Panc1 (cell line): ENCODE measurements at regions not wholly inside any gene's neighbourhood (a gene's known extent, or its start where the extent isn't known, plus 50 kb on each side); places are given as distances from the start of the nearest gene placed in this dataset.
"Not testable (repeated sequence)": the region's sequence is repeated elsewhere in the genome, so short reads cannot be mapped to it uniquely, and the experiment has no call there.

Experiments
- ATAC-seq: fragments of 200-7000 bp; cut with Tn5 transposase; 2 replicates; pipeline ENCODE4 v1.9.1; 2020; ENCODE audit warnings: mild to moderate bottlenecking, moderate library complexity
- BruUV-seq: library from RNA; stranded (reverse); fragments of 400-500 nt; replicated peaks from 2 replicates; lab custom pipeline; 2021; lab: Mats Ljungman, UMichigan
- CTCF ChIA-PET: fragments of 300-600 bp; sonication (Branson Sonifier 250); formaldehyde crosslinking; loops from one replicate; lab custom pipeline; 2022; ENCODE audit warnings: antibody characterized with exemption; lab: Charles Lee
- POLR2A ChIA-PET: fragments of 300-600 bp; sonication (Branson Sonifier 250); formaldehyde crosslinking; loops from one replicate; lab custom pipeline; 2022; ENCODE audit warnings: antibody characterized with exemption; lab: Charles Lee
- DNase-seq: peaks from one replicate; pipeline ENCODE4 v3.0.0-alpha.2; 2010; ENCODE audit warnings: low read depth, low spot score
- H3K27ac ChIP-seq: 2 replicates; pipeline ENCODE4 v1.5.1; 2011; ENCODE audit warnings: mild to moderate bottlenecking, low read length, inconsistent platforms
- H3K27me3 ChIP-seq: fragments of 200-500 bp; sonication (Bioruptor generic); 2 replicates; pipeline ENCODE4 v1.6.0; 2014; ENCODE audit warnings: low read length, inconsistent platforms; ENCODE audit not compliant: control insufficient read depth, insufficient read depth
- H3K36me3 ChIP-seq: fragments of 200-500 bp; sonication (Bioruptor generic); 2 replicates; pipeline ENCODE4 v1.5.1; 2014; ENCODE audit warnings: inconsistent platforms, mild to moderate bottlenecking, low read length, moderate library complexity; ENCODE audit not compliant: control insufficient read depth, insufficient read depth
- H3K4me1 ChIP-seq: 2 replicates; pipeline ENCODE4 v1.5.1; 2011; ENCODE audit warnings: inconsistent platforms, mild to moderate bottlenecking, low read length, moderate library complexity; ENCODE audit not compliant: control insufficient read depth, insufficient read depth
- H3K4me3 ChIP-seq, 2 experiments: 2 replicates each; pipeline ENCODE4 v1.5.1; 2011 to 2012; ENCODE audit warnings: low read depth in 2 of 2, low read length in 2 of 2, mild to moderate bottlenecking in 2 of 2, inconsistent platforms in 1 of 2, moderate library complexity in 1 of 2
- H3K9me3 ChIP-seq: fragments of 200-500 bp; sonication (Bioruptor generic); 2 replicates; pipeline ENCODE4 v1.5.1; 2014; ENCODE audit warnings: low read depth, mild to moderate bottlenecking, inconsistent platforms, low read length, moderate library complexity; ENCODE audit not compliant: control insufficient read depth, insufficient read depth
- CTCF ChIP-seq: fragments of 450-650 bp; IDR thresholded peaks from 2 replicates; pipeline ENCODE4 v1.5.1; 2017; ENCODE audit warnings: mild to moderate bottlenecking
- POLR2AphosphoS5 ChIP-seq: IDR thresholded peaks from 2 replicates; pipeline ENCODE4 v1.6.1; 2012; ENCODE audit warnings: mild to moderate bottlenecking, low read depth, low read length, moderate library complexity
- REST ChIP-seq, 2 experiments: IDR thresholded peaks; 2 replicates each; pipeline ENCODE4 v1.6.1; 2011 to 2012; ENCODE audit warnings: low read depth in 2 of 2, control low read depth in 1 of 2, low read length in 1 of 2, mild to moderate bottlenecking in 1 of 2, moderate library complexity in 1 of 2; ENCODE audit not compliant: insufficient read depth in 1 of 2
- SIN3A ChIP-seq: IDR thresholded peaks from 2 replicates; pipeline ENCODE4 v1.6.1; 2012; ENCODE audit warnings: low read depth, mild to moderate bottlenecking, low read length, moderate library complexity, borderline replicate concordance; ENCODE audit not compliant: insufficient read depth
- TCF7L2 ChIP-seq: IDR thresholded peaks from 2 replicates; pipeline ENCODE4 v1.6.1; 2011; ENCODE audit warnings: mild to moderate bottlenecking, low read depth, low read length, inconsistent platforms
- in situ Hi-C: cut with HindIII; loops from 2 replicates; pipeline ENCODE4 v1.10.0; 2016; ENCODE audit warnings: low sequenced_read_pairs, low pct_unique_long_range_greater_than_20kb
- intact Hi-C: fragments of 100-400 bp; cut with micrococcal nuclease; formaldehyde crosslinking; loops from one replicate; pipeline ENCODE4 v1.10.0; 2022; ENCODE audit not compliant: unreplicated experiment

- no TSS peak for BruUV-seq
- H3K36me3 ChIP-seq, result no peaks in the 10 kb centered on the region
- no peak for ATAC-seq
- in situ Hi-C loops (no loop called here), intact Hi-C loops (no loop called here)
- no peak for DNase-seq
- ChIA-PET CTCF (no interaction called here), POLR2A (no interaction called here)
- H3K4me3 ChIP-seq, result no peak overlapping the region
- peaks cover 12% of the 10 kb centered on the region for H3K27me3 ChIP-seq
- H3K4me1 ChIP-seq, result no peaks in the 10 kb centered on the region
- no peaks in the 10 kb centered on the region for H3K9me3 ChIP-seq
- no peak for TF ChIP-seq POLR2AphosphoS5
- TF ChIP-seq REST (IDR thresholded peaks at IDR 0.05; ENCODE audit: insufficient read depth in 1 of 2, low read depth in 2 of 2, low read length in 1 of 2), result no peak
- no peak for TF ChIP-seq TCF7L2
- no peak for TF ChIP-seq SIN3A
- no peak for TF ChIP-seq CTCF
- no peak overlapping the region for H3K27ac ChIP-seq
Observed at GRCh38 chr17:77634710-77635109, 323.8 kb upstream of the TNRC6C start.

GRCh38 chr17:77635176-77635575, 323.3 kb upstream of the TNRC6C start:
- CTCF ChIA-PET, result no interaction called here
- Histone ChIP-seq H3K4me3 (no peak overlapping the region), H3K27ac (no peak overlapping the region), H3K27me3 (peaks cover 12% of the 10 kb centered on the region), H3K4me1 (no peaks in the 10 kb centered on the region), H3K9me3 (no peaks in the 10 kb centered on the region), H3K36me3 (no peaks in the 10 kb centered on the region)
- ATAC-seq (no peak), DNase-seq (no peak)
- BruUV-seq, result no TSS peak
- POLR2A ChIA-PET, result no interaction called here
- TF ChIP-seq POLR2AphosphoS5, result no peak
- no peak for TF ChIP-seq CTCF
- TF ChIP-seq SIN3A, result no peak
- no peak for TF ChIP-seq TCF7L2
- no peak for TF ChIP-seq REST (IDR thresholded peaks at IDR 0.05; ENCODE audit: insufficient read depth in 1 of 2, low read depth in 2 of 2, low read length in 1 of 2)
- in situ Hi-C loops (no loop called here), intact Hi-C loops (no loop called here)

GRCh38 chr17:77635785-77636184, 322.7 kb upstream of the TNRC6C start:
- ATAC-seq, H3K4me1 ChIP-seq, H3K9me3 ChIP-seq, H3K4me3 ChIP-seq, BruUV-seq, CTCF ChIA-PET, H3K27ac ChIP-seq, H3K36me3 ChIP-seq, DNase-seq, in situ Hi-C loops, intact Hi-C loops: not testable (repeated sequence)
- H3K27me3 ChIP-seq, result peaks cover 12% of the 10 kb centered on the region
- POLR2A ChIA-PET, result interaction anchor here (0.6 kb wide), 1 partner anchor 22 kb away, joined by 3 read pairs; no protein-coding TSS in a partner anchor
